ENCODE measurements at regions not wholly inside any gene's neighbourhood (a gene's known extent, or its start where the extent isn't known, plus 50 kb on each side); places are given as distances from the start of the nearest gene placed in this dataset.
"Not testable (repeated sequence)": the region's sequence is repeated elsewhere in the genome, so short reads cannot be mapped to it uniquely, and the experiment has no call there.

- intact Hi-C loops (cut with DNase I, micrococcal nuclease), result no loop called here
- DNase-seq (no peak), ATAC-seq (no peak)
- Histone ChIP-seq H3K36me3 (ENCODE audit: low read depth) (no peaks in the 10 kb centered on the region), H3K4me3 (no peak overlapping the region), H3K4me1 (ENCODE audit: low read depth) (no peaks in the 10 kb centered on the region), H3K9me3 (no peaks in the 10 kb centered on the region)
- TF ChIP-seq, protein P1, sequence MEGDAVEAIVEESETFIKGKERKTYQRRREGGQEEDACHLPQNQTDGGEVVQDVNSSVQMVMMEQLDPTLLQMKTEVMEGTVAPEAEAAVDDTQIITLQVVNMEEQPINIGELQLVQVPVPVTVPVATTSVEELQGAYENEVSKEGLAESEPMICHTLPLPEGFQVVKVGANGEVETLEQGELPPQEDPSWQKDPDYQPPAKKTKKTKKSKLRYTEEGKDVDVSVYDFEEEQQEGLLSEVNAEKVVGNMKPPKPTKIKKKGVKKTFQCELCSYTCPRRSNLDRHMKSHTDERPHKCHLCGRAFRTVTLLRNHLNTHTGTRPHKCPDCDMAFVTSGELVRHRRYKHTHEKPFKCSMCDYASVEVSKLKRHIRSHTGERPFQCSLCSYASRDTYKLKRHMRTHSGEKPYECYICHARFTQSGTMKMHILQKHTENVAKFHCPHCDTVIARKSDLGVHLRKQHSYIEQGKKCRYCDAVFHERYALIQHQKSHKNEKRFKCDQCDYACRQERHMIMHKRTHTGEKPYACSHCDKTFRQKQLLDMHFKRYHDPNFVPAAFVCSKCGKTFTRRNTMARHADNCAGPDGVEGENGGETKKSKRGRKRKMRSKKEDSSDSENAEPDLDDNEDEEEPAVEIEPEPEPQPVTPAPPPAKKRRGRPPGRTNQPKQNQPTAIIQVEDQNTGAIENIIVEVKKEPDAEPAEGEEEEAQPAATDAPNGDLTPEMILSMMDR (IDR thresholded peaks at IDR 0.05), result no peak
These were observed 208.9 kb upstream of the POGK start for GRCh38 chr1:166630369-166630768.

DNA sequence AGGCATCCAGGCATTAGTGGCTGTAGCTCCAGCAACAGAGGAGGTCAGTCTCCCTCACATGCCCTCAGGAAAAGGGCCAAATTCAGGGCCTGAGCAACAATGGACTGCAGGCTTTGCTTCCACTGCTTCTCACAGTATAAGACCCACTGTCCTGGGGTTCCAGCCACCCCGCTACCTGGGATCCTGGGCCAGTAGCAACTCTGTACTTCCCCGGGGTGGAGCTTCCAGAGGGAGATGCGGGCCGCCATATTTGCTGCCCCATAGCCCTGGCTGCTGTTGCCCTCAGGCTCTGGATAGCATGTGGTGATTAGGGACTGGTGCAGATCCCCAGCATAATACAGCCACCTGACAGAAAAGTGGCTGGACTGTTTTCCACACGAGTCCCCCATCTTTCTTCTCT, 201.1 kb upstream of the POGK start:
- TF ChIP-seq, protein P1 (IDR thresholded peaks at IDR 0.05), result no peak
- ATAC-seq, result no peak
- no peak for DNase-seq
- Histone ChIP-seq H3K4me1 (ENCODE audit: low read depth) (no peaks in the 10 kb centered on the region), H3K4me3 (no peak overlapping the region), H3K36me3 (ENCODE audit: low read depth) (no peaks in the 10 kb centered on the region), H3K9me3 (no peaks in the 10 kb centered on the region)
- intact Hi-C loops (cut with DNase I, micrococcal nuclease), result no loop called here

- intact Hi-C loops (cut with DNase I, micrococcal nuclease); H3K4me3 ChIP-seq; H3K36me3 ChIP-seq (ENCODE audit: low read depth); ATAC-seq; DNase-seq; H3K4me1 ChIP-seq (ENCODE audit: low read depth); H3K9me3 ChIP-seq: not testable (repeated sequence)
These were observed 182.0 kb upstream of the POGK start for GRCh38 chr1:166657228-166657627.

- H3K4me1 ChIP-seq (ENCODE audit: low read depth); H3K36me3 ChIP-seq (ENCODE audit: low read depth); DNase-seq; H3K4me3 ChIP-seq; H3K9me3 ChIP-seq; ATAC-seq; intact Hi-C loops (cut with DNase I, micrococcal nuclease): not testable (repeated sequence)
These were observed 172.5 kb upstream of the POGK start for GRCh38 chr1:166666790-166667189.

DNA sequence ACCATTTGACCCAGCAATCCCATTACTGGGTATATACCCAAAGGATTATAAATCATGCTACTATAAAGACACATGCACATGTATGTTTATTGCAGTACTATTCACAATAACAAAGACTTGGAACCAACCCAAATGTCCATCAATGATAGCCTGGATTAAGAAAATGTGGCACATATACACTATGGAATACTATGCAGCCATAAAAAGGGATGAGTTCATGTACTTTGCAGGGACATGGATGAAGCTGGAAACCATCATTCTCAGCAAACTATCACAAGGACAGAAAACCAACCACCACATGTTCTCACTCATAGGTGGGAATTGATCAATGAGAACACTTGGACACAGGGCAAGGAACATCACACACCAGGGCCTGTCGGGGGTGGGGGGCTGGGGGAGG, 171.7 kb upstream of the POGK start:
- H3K9me3 ChIP-seq; H3K36me3 ChIP-seq (ENCODE audit: low read depth); intact Hi-C loops (cut with DNase I, micrococcal nuclease); H3K4me3 ChIP-seq; H3K4me1 ChIP-seq (ENCODE audit: low read depth); ATAC-seq; DNase-seq: not testable (repeated sequence)

DNA sequence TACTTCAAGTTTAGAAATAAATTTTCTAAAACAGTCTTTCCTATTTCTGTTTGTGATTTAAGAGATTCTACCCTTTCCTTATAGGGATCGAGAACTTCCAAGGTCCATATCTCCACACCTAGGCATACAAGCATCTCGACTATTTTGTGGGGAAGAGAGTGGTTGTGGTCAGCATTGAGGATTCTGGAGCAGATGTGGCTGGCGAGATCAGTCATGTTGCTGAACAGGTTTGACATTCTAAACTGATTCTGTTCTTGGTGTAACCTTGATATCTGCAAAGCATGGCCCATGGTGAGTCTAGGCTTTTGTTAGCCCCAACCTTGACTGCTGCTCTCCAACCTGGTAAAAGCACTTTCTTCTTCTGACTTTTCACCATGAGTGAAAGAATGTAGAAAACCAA, 167.6 kb upstream of the POGK start:
- intact Hi-C loops (cut with DNase I, micrococcal nuclease), result no loop called here
- TF ChIP-seq, protein P1 (IDR thresholded peaks at IDR 0.05), result no peak
- Histone ChIP-seq H3K36me3 (ENCODE audit: low read depth) (no peaks in the 10 kb centered on the region), H3K4me1 (ENCODE audit: low read depth) (no peaks in the 10 kb centered on the region), H3K9me3 (no peaks in the 10 kb centered on the region), H3K4me3 (no peak overlapping the region)
- no peak for ATAC-seq
- no peak for DNase-seq

DNA sequence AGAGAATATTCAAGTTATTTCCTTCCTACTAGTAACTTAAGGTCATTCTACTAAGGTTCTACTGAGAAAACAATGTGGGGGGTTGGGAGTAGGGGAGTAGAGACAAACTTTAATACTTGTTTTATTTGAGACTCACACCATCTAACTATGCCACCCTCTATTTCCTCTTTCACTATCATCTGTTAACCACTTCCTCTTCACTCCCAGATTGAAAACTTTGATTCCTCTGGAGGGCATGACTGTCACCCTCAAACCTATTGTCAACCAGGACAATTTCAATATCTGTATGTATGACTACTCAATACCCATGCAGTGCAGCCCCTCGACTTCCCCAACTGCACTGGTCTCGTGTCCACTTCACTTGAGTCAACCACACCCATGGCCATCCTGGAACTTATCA, 165.6 kb upstream of the POGK start:
- Histone ChIP-seq H3K36me3 (ENCODE audit: low read depth) (no peaks in the 10 kb centered on the region), H3K4me3 (no peak overlapping the region), H3K9me3 (no peaks in the 10 kb centered on the region), H3K4me1 (ENCODE audit: low read depth) (no peaks in the 10 kb centered on the region)
- intact Hi-C loops (cut with DNase I, micrococcal nuclease), result no loop called here
- DNase-seq (no peak), ATAC-seq (no peak)
- TF ChIP-seq, protein P1 (IDR thresholded peaks at IDR 0.05), result no peak

Data from mucosa of descending colon (tissue), 3 donors.